ENCODE measurements at regions not wholly inside any gene's neighbourhood (a gene's known extent, or its start where the extent isn't known, plus 50 kb on each side); places are given as distances from the start of the nearest gene placed in this dataset.
"Not testable (repeated sequence)": the region's sequence is repeated elsewhere in the genome, so short reads cannot be mapped to it uniquely, and the experiment has no call there.

DNA sequence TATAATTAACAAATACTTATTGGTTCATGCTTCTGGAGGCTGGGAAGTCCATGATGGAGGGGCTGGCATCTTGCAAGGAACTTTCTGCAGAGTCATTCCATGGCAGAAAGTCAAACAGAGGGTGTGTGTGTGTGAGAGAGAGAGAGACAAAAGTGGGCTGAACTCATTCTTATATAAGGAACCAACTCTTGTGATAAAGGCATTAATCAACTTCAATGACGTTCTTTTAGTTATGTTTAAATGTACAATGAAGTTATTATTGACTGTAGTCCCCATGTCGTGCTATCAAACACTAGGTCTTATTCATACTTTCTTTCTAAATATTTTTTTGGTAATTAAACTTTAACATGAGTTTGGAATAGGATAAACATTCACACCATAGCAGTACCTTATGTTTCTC, 1408.8 kb downstream of the STIM2 start:
- H3K4me1 ChIP-seq (ENCODE audit: control insufficient read depth, insufficient read depth, low read length) = no peaks in the 10 kb centered on the region
- no peak for DNase-seq (ENCODE audit: low read depth, low spot score)
- H3K9me3 ChIP-seq (ENCODE audit: control insufficient read depth, insufficient read depth, low read length) = no peaks in the 10 kb centered on the region
- H3K36me3 ChIP-seq (ENCODE audit: control insufficient read depth, insufficient read depth, low read length) = no peaks in the 10 kb centered on the region
- H3K4me3 ChIP-seq (ENCODE audit: low read length) = no peak overlapping the region
- no CpG with 5 or more reads among the region's 2 CpGs for WGBS (ENCODE audit: insufficient coverage, insufficient read length)
- no peak overlapping the region for H3K27ac ChIP-seq (ENCODE audit: low read length)
- H3K27me3 ChIP-seq (ENCODE audit: control insufficient read depth, insufficient read depth, low read length) = no peaks in the 10 kb centered on the region

DNA sequence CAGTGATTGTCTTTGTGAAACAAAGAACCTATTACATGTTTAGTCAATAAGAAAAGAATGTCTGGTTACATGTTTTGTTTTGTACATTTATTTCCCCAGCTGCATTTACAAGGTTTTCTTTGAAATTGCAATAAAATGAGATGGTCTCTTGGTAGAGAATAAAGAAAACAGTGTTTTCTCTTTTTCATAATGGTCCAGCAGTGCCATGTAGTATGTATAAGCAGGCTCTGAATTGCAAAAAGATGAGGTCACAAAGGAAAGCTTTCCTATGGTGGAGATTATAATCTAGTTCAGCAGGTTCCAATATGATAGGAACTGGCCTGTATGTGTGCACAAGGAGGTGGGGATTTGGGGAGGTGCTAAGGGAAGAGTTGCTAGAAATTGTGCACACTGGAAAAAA, 1417.3 kb downstream of the STIM2 start:
- Histone ChIP-seq H3K36me3 (ENCODE audit: control insufficient read depth, insufficient read depth, low read length) (no peaks in the 10 kb centered on the region), H3K4me1 (ENCODE audit: control insufficient read depth, insufficient read depth, low read length) (no peaks in the 10 kb centered on the region), H3K9me3 (ENCODE audit: control insufficient read depth, insufficient read depth, low read length) (no peaks in the 10 kb centered on the region), H3K4me3 (ENCODE audit: low read length) (no peak overlapping the region), H3K27me3 (ENCODE audit: control insufficient read depth, insufficient read depth, low read length) (no peaks in the 10 kb centered on the region), H3K27ac (ENCODE audit: low read length) (no peak overlapping the region)
- DNase-seq (ENCODE audit: low read depth, low spot score) = no peak

DNA sequence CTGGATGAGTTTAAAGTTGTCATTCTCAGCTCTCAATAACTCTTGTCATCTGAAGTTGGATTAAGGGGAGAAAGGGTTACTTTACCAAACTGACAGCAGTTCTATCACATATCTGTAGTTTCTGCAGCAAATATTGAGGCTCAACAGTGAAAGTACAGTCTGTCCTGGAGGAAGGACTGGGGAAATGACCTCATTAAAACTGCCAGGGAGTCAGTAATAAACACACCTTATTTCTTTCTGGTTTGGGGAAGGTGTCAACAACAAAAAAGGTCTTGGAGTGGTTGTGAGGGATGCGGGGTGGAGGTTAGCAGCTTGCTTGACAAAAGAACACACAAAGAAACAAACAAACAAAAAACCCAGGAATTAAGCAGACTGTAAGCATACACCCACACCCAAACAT, 1418.0 kb downstream of the STIM2 start:
- Histone ChIP-seq H3K36me3 (ENCODE audit: control insufficient read depth, insufficient read depth, low read length) (no peaks in the 10 kb centered on the region), H3K27ac (ENCODE audit: low read length) (no peak overlapping the region), H3K4me1 (ENCODE audit: control insufficient read depth, insufficient read depth, low read length) (no peaks in the 10 kb centered on the region), H3K9me3 (ENCODE audit: control insufficient read depth, insufficient read depth, low read length) (no peaks in the 10 kb centered on the region), H3K4me3 (ENCODE audit: low read length) (no peak overlapping the region), H3K27me3 (ENCODE audit: control insufficient read depth, insufficient read depth, low read length) (no peaks in the 10 kb centered on the region)
- no peak for DNase-seq (ENCODE audit: low read depth, low spot score)
- no CpG with 5 or more reads among the region's 1 CpG for WGBS (ENCODE audit: insufficient coverage, insufficient read length)

DNA sequence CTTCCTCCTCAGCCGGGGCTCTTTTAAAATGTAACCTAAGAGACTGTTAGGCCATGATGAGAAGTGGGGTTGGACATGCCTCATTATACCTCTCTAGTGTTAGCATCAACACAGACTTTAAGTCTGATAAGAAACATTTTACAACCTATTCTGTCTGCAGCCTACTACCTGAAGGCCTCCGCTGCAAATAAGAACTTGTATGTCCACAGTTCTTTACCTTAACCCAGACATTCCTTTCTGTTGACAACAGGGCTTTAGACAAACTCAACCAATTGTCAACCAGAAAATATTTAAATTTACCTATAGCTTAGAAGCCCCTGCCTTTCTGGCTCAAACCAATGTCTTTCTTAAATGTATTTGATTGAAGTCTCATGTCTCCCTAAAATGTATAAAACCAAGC, 1418.6 kb downstream of the STIM2 start:
- no peak for DNase-seq (ENCODE audit: low read depth, low spot score)

DNA sequence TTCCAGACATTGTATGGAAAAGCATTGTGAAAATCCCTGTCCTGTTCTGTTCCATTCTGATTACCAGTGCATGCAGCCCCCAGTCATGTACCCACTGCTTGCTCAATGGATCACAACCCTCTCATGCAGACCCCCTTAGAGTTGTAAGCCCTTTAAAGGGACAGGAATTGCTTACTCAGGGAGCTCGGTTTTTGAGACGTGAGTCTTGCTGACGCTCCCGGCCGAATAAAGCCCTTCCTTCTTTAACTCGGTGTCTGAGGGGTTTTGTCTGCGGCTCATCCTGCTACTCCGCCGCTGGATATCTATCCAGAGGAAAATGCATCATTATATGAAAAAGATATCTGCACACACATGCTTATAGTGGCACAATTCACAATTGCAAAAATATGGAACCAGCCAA, 1425.6 kb downstream of the STIM2 start:
- H3K27ac ChIP-seq (ENCODE audit: low read length); H3K27me3 ChIP-seq (ENCODE audit: control insufficient read depth, insufficient read depth, low read length); H3K9me3 ChIP-seq (ENCODE audit: control insufficient read depth, insufficient read depth, low read length); DNase-seq (ENCODE audit: low read depth, low spot score); H3K4me1 ChIP-seq (ENCODE audit: control insufficient read depth, insufficient read depth, low read length); H3K4me3 ChIP-seq (ENCODE audit: low read length); H3K36me3 ChIP-seq (ENCODE audit: control insufficient read depth, insufficient read depth, low read length): not testable (repeated sequence)
- WGBS (ENCODE audit: insufficient coverage, insufficient read length) = no CpG with 5 or more reads among the region's 9 CpGs

More for the DNA sequence above, 1418.6 kb downstream of the STIM2 start:
- H3K36me3 ChIP-seq (ENCODE audit: control insufficient read depth, insufficient read depth, low read length) = no peaks in the 10 kb centered on the region
- H3K9me3 ChIP-seq (ENCODE audit: control insufficient read depth, insufficient read depth, low read length) = no peaks in the 10 kb centered on the region
- no peaks in the 10 kb centered on the region for H3K4me1 ChIP-seq (ENCODE audit: control insufficient read depth, insufficient read depth, low read length)
- no peaks in the 10 kb centered on the region for H3K27me3 ChIP-seq (ENCODE audit: control insufficient read depth, insufficient read depth, low read length)
- no CpG with 5 or more reads among the region's 2 CpGs for WGBS (ENCODE audit: insufficient coverage, insufficient read length)
- no peak overlapping the region for H3K27ac ChIP-seq (ENCODE audit: low read length)
- no peak overlapping the region for H3K4me3 ChIP-seq (ENCODE audit: low read length)

DNA sequence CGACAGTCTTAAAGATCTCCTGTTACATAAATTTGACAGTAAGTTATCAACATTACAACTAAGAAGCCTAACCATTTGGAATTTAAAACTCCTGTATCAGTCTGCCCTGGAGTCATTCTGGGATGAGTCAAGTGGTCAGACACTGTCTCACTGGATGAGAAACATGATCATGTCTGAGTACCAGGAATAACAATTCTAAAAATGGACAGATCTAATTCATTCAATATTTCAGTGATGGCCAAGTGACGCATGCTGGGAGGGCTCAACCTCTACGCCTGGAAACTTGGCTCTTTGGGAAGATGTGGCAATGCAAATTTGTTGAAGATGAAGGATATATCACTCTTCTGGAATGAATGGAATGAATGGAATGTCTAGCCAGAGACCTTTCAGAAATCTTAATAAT, 1427.2 kb downstream of the STIM2 start:
- H3K27me3 ChIP-seq (ENCODE audit: control insufficient read depth, insufficient read depth, low read length) = no peaks in the 10 kb centered on the region
- H3K9me3 ChIP-seq (ENCODE audit: control insufficient read depth, insufficient read depth, low read length) = no peaks in the 10 kb centered on the region
- no peak overlapping the region for H3K4me3 ChIP-seq (ENCODE audit: low read length)
- H3K36me3 ChIP-seq (ENCODE audit: control insufficient read depth, insufficient read depth, low read length) = no peaks in the 10 kb centered on the region
- no peak for DNase-seq (ENCODE audit: low read depth, low spot score)
- WGBS (ENCODE audit: insufficient coverage, insufficient read length) = no CpG with 5 or more reads among the region's 3 CpGs
- H3K4me1 ChIP-seq (ENCODE audit: control insufficient read depth, insufficient read depth, low read length) = no peaks in the 10 kb centered on the region
- H3K27ac ChIP-seq (ENCODE audit: low read length) = no peak overlapping the region

DNA sequence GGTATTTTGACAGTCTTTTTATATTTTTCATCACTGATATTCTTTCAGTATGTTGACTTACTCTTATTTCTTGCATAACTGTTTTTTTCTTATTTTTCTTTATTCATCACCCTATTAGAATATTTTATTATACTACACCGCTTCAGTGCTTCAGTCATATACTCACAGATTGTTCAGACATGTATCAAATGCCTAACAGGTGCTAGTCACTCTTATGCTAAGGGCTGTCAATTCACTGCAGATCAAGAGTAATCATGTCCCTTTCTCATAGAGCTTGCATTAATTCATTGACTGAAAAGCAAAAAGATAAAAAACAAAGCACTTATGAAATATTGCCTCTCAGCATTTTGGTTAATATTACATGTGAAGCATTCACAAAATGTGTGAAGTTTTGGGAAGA, 1435.6 kb downstream of the STIM2 start:
- DNase-seq (ENCODE audit: low read depth, low spot score) = no peak
- Histone ChIP-seq H3K27ac (ENCODE audit: low read length) (no peak overlapping the region), H3K9me3 (ENCODE audit: control insufficient read depth, insufficient read depth, low read length) (no peaks in the 10 kb centered on the region), H3K4me1 (ENCODE audit: control insufficient read depth, insufficient read depth, low read length) (no peaks in the 10 kb centered on the region), H3K27me3 (ENCODE audit: control insufficient read depth, insufficient read depth, low read length) (no peaks in the 10 kb centered on the region), H3K4me3 (ENCODE audit: low read length) (no peak overlapping the region), H3K36me3 (ENCODE audit: control insufficient read depth, insufficient read depth, low read length) (no peaks in the 10 kb centered on the region)
- 100% methylated on average over 1 of the region's 1 CpG for WGBS (ENCODE audit: insufficient coverage, insufficient read length)

DNA sequence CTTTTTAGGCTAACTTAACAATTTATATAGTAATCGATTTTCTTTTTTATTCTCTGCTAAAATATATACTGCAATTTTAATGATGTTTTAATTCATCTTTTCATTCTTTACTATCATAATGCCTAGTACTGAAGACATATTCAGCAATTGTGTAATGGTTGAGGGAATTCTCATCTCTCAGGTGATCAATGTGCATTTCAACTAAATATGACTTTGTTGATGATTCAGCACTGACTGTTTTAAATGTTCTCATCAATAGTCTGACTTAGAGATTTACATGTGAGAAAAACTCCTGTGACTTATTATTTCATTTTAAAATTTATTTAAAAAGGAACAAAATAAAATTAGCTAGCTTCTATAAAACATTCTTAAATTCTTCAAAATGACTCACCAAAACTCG, 1450.3 kb downstream of the STIM2 start:
- WGBS (ENCODE audit: insufficient coverage, insufficient read length) = no CpG with 5 or more reads among the region's 2 CpGs
- H3K27ac ChIP-seq (ENCODE audit: low read length) = no peak overlapping the region
- no peak overlapping the region for H3K4me3 ChIP-seq (ENCODE audit: low read length)
- no peak for DNase-seq (ENCODE audit: low read depth, low spot score)
- no peaks in the 10 kb centered on the region for H3K27me3 ChIP-seq (ENCODE audit: control insufficient read depth, insufficient read depth, low read length)
- no peaks in the 10 kb centered on the region for H3K36me3 ChIP-seq (ENCODE audit: control insufficient read depth, insufficient read depth, low read length)
- no peaks in the 10 kb centered on the region for H3K9me3 ChIP-seq (ENCODE audit: control insufficient read depth, insufficient read depth, low read length)
- H3K4me1 ChIP-seq (ENCODE audit: control insufficient read depth, insufficient read depth, low read length) = no peaks in the 10 kb centered on the region

DNA sequence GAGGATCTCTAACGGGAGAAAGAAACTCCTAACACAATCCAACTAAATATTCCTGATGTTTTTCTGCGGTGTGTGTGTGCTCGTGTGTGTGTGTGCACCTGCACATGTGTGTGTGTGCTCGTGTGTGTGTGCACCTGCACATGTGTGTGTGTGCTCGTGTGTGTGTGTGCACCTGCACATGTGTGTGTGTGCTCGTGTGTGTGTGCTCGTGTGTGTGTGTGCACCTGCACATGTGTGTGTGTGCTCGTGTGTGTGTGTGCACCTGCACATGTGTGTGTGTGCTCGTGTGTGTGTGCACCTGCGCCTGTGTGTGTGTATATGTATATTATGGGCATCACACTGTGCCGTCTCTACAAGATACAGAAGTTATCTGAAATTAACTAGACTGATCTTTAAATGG, 1451.9 kb downstream of the STIM2 start:
- not testable (repeated sequence) for DNase-seq (ENCODE audit: low read depth, low spot score); H3K36me3 ChIP-seq (ENCODE audit: control insufficient read depth, insufficient read depth, low read length); H3K27me3 ChIP-seq (ENCODE audit: control insufficient read depth, insufficient read depth, low read length); H3K4me1 ChIP-seq (ENCODE audit: control insufficient read depth, insufficient read depth, low read length); H3K4me3 ChIP-seq (ENCODE audit: low read length); H3K27ac ChIP-seq (ENCODE audit: low read length); H3K9me3 ChIP-seq (ENCODE audit: control insufficient read depth, insufficient read depth, low read length)
- no CpG with 5 or more reads among the region's 11 CpGs for WGBS (ENCODE audit: insufficient coverage, insufficient read length)

DNA sequence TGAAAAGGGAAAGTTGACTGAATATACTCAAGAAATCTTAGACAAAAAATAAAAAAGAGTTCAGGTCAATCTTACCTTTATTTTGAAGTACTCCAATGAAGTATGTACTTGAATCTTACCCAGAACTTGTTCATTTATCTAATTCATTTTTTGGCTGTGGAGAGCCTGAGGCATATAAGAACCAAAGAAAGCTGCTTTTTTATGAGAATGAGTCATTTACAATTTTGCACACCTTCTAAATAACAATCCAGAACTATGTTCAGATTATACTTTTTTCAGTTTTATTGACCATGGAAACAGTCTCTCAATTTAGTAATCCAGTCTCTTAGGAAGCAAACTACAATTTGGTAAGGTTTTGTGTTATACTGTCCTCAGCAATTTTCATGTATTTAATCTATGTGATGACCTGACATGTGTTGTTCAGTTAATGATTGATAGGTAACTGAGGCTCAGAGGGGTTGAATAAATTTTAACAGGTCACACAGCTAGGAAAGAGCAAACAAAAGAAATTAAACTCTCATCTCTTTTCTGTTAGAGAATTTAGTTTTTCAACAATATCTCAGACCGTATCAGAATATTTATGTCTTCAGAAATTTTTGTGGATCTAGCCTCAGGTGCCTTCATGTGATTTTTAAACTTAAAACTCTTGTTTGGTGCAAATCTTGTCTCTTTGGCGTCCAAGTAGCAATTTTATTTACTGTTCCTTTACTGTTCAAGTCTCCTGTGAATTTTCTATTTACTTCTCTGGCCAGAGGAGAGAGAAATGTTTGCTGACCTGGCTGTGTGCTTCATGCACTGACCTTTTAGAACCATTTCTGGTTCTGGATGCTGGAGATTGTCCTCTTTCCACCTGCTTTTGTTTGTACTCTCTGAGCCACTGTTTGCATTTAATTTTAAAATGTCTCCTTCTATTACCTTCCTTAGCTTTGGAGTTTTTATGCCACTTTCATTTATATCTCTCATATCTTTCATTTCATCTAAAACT, 1453.4 kb downstream of the STIM2 start:
- Histone ChIP-seq H3K27ac (ENCODE audit: low read length) (no peak overlapping the region), H3K36me3 (ENCODE audit: control insufficient read depth, insufficient read depth, low read length) (no peaks in the 10 kb centered on the region), H3K9me3 (ENCODE audit: control insufficient read depth, insufficient read depth, low read length) (no peaks in the 10 kb centered on the region), H3K27me3 (ENCODE audit: control insufficient read depth, insufficient read depth, low read length) (no peaks in the 10 kb centered on the region), H3K4me1 (ENCODE audit: control insufficient read depth, insufficient read depth, low read length) (no peaks in the 10 kb centered on the region), H3K4me3 (ENCODE audit: low read length) (no peak overlapping the region)
- no peak for DNase-seq (ENCODE audit: low read depth, low spot score)
- no CpG with 5 or more reads among the region's 2 CpGs for WGBS (ENCODE audit: insufficient coverage, insufficient read length)

DNA sequence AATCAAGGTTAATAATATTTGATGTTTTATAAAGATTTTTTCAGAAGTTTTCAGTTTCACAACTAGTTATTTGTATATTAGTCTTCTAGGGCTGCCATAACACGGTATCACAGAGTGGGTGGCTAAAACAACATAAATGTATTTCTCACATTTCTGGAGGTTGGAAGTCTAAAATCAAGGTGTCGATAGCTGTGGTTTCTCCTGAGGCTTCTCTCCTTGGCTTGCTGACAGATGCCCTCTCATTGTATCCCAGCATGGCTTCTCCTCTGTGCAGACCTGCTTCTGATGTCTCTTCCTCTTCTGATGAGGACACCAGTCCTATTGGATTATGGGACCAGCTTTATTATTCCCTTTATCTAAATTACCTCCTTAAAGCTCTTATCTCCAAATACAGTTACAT, 1456.6 kb downstream of the STIM2 start:
- H3K27ac ChIP-seq (ENCODE audit: low read length) = no peak overlapping the region
- no peaks in the 10 kb centered on the region for H3K4me1 ChIP-seq (ENCODE audit: control insufficient read depth, insufficient read depth, low read length)
- H3K4me3 ChIP-seq (ENCODE audit: low read length) = no peak overlapping the region
- H3K36me3 ChIP-seq (ENCODE audit: control insufficient read depth, insufficient read depth, low read length) = no peaks in the 10 kb centered on the region
- no peaks in the 10 kb centered on the region for H3K27me3 ChIP-seq (ENCODE audit: control insufficient read depth, insufficient read depth, low read length)
- WGBS (ENCODE audit: insufficient coverage, insufficient read length) = no CpG with 5 or more reads among the region's 2 CpGs
- no peak for DNase-seq (ENCODE audit: low read depth, low spot score)
- H3K9me3 ChIP-seq (ENCODE audit: control insufficient read depth, insufficient read depth, low read length) = no peaks in the 10 kb centered on the region
